NCI-H146 treated with DMSO at 0.1 percent for 48 hours (cell line): ENCODE measurements at regions not wholly inside any gene's neighbourhood (a gene's known extent, or its start where the extent isn't known, plus 50 kb on each side); places are given as distances from the start of the nearest gene placed in this dataset.
A peak's percentile ranks its signal among the peaks of the same experiment; 100 is the strongest.
"Not testable (repeated sequence)": the region's sequence is repeated elsewhere in the genome, so short reads cannot be mapped to it uniquely, and the experiment has no call there.

Experiments
- DNase-seq: peaks from one replicate; lab custom pipeline; 2025; ENCODE audit not compliant: unreplicated experiment; lab: John Stamatoyannopoulos, UW

GRCh38 chr2:131671841-131672470 lies 144.3 kb downstream of the CCDC74A start:
- DNase-seq: peak; percentile 8

DNA sequence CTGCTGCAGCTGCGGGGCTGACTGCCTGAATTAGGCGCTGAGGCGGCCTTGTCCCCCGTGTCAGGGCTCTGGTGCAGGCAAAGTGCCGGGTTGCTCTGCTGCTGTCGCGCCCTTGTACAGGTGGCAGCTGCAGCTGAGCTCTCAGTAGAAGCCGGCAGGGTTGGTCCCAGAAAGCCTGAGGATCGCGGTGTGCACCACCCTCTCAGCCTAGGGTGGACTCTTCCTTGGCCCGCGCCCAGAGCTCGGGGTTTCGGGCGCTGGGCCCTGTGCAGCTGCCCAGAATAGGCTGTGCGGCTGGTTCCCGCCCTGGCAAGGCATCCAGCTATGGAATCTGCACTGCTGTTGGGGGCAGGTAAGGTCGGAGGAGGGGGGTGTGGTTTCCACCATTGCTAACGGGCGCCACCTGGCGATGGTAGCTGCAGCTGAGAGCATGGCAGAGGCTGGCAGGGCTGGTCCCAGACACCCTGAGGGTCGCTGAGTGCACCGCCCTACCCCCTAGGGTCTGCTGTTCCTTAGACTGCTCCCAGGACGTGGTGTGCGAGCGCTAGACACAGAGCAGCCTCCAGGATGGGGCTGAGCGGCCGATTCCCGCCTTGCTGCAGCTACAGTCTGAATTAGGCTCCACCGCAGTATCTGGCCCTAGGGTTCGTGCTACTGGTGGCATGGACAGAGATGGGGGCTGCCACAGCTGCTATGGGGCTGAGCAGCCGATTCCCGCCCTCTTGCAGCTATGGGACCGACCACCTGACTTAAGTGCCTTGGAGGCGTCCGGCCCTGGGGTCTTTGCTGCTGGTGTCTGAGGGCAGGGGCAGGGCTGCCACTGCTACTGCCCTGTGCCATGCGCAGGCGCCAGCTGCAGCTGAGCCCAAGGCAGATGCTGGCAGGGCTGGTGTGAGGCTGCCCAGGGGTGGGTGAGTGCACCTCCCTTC lies 145.0 kb downstream of the CCDC74A start:
- peak; percentile 54 for DNase-seq

- DNase-seq: peak; percentile 33
Measured at GRCh38 chr2:131673400-131674173, 145.9 kb downstream of the CCDC74A start.

DNA sequence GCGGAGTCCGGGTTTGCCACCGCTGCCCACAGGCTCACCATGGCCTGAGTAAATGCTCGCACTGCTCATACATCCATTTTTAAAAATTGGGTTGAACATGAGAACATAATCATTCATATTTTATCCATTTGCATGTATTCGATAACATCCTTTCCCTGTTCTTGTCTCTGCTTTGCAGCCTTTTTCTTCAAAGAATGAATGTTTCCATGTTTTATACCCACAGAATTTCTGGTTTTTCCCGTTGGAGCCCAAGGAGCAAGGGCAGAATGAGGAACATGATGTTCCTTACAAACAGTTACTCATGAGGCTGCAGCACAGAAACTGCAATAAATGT lies 146.5 kb downstream of the CCDC74A start:
- no peak for DNase-seq

DNA sequence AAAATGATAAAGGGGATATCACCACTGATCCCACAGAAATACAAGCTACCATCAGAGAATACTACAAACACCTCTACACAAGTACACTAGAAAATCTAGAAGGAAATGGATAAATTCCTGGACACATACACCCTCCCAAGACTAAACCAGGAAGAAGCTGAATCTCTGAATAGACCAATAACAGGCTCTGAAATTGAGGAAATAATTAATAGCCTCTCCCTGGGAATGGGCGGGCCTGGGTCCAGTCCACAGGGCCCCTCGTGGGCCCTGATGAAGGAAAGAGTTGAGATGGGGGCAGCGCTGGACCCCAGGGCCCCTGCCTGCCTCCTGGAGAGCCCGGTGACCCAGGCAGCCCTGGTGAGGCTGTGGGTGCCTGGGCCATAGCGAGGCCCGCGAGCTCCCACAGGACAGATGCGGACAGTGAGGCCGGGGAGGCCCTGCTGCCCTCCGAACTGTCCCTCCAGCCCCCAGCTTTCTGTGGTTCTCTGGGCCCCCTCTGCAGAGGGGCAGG lies 154.0 kb downstream of the CCDC74A start:
- DNase-seq: not testable (repeated sequence)

GRCh38 chr2:131682122-131682944 lies 154.6 kb downstream of the CCDC74A start:
- peak; percentile 77 for DNase-seq

GRCh38 chr2:131682945-131683330 lies 155.2 kb downstream of the CCDC74A start:
- DNase-seq: not testable (repeated sequence)

DNA sequence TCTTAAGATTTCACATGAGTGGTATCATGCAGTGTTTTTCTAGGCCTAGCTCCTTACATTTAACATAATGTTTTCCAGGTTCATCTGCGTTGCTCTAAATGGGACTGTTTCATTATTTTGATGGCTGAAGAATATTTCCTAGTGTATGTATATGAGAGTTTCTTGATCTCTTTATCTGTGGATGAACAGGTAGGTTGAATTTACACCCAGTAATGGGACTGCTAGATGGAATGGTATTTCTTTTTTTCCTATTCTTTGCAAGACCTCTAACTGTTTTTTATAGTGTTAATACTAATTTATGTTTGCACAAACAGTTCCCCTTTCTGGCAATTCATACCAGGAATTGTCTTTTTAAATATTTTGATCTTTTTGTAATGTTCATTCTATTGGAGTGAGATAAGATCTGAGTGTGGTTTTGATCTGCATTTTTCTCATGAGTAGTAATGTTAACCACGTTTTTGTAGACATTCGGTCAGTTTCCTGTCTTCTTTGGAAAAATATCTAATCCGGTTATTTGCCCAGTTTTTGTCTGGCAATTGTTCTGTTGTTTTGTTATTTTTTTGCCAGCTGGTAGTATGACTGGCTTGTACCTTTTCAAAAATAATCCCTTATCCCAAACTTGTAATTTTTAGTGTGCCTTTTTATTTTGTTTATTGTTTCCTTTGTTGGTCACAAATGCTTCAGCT lies 157.1 kb downstream of the CCDC74A start:
- DNase-seq: not testable (repeated sequence)

GRCh38 chr2:131686164-131686893 lies 158.6 kb downstream of the CCDC74A start:
- DNase-seq: not testable (repeated sequence)

DNA sequence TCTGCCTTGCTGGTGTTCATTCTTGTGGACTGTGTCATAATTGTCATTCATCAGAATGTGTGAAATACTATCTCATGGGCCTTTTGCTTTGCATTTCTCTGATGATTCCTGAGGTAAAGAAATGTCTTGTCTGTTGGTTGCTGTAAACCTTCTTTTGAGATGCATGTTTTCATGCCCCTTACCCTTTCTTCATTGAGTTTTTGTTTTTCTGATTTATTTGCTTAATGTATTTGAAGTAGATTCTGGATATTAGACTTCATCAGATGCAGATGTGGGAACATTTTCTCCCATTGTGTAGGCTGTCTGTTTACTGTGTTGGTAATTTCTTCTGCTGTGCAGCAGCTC lies 159.2 kb downstream of the CCDC74A start:
- not testable (repeated sequence) for DNase-seq

DNA sequence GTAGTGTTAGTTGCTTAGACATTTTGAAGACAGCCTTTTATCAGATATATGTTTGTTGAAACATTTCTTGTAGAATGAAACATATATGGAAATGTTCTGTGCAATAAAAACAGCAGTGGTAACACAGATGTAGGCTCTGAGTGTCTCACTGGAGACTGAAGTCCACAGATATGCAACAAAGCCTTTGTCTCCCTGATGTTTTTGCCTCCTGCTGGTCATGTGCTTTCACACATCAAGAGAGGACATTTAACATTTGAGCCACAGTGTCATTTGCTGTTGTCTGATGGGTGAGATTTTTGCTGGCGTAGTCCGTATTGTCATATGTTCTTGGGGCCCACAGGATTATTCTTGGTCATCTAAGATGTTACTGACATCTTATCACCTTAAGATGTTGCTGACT lies 161.4 kb downstream of the CCDC74A start:
- not testable (repeated sequence) for DNase-seq

- DNase-seq: not testable (repeated sequence)
Measured at GRCh38 chr2:131711268-131711667, 183.6 kb downstream of the CCDC74A start.

DNA sequence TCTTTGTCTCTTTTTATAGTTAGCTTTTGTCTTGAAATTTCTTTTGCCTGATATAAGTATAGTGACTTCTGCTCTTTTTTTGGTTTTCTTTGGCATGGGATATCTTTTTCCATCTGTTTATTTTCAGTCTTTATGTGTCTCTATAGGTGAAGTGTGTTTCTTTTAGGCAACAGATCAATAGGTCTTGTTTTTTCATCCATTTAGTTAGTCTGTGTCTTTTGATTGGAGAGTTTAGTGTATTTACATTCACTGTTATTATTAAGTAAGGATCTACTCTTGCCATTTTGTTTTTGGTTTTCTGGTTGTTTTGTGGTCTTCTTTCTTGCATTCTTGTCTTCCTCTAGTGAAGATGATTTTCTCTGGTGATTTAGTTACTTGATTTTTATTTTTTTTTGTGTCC lies 190.2 kb downstream of the CCDC74A start:
- not testable (repeated sequence) for DNase-seq

- not testable (repeated sequence) for DNase-seq
Measured at GRCh38 chr2:131721163-131721562, 193.5 kb downstream of the CCDC74A start.

- not testable (repeated sequence) for DNase-seq
Measured at GRCh38 chr2:131722256-131722655, 194.6 kb downstream of the CCDC74A start.

DNA sequence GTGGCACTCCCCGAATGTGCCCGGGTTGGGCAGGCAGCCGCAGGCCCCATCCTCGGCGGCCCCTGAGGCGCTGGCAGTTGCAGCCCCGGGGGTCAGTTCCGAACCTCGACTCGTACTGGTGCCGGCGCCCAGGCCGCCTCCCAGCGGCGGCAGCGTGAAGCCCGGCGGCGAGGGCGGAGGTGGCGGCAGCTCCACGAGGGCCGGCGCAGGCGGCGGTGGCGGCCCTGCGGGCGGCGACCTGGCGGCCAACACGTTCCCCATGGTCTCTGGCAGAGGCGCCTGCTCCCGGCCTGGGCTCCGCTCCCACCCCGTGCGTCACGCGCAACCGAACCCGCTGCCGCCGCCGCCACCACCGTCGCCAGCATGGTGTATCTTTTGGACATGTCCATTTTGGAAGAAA lies 196.3 kb downstream of the CCDC74A start:
- DNase-seq: no peak

GRCh38 chr2:131728451-131728850 lies 200.8 kb downstream of the CCDC74A start:
- not testable (repeated sequence) for DNase-seq

DNA sequence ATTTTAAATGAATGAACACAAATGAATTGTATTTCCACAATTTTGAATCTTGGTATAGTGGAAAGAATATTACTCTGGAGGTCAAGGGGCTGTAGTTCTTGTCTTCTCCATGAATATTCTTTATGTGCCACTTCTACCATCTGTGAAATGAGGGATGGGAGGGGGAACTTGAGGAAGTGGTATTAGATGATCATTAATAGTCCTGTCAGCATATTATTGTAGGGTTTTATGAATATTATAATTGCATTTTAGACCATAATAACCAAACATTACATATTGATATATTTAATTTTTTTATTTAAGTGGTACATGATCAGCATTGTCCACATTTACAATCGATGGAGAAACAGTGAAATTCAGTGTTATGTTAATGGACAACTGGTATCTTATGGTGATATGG lies 205.8 kb downstream of the CCDC74A start:
- not testable (repeated sequence) for DNase-seq

DNA sequence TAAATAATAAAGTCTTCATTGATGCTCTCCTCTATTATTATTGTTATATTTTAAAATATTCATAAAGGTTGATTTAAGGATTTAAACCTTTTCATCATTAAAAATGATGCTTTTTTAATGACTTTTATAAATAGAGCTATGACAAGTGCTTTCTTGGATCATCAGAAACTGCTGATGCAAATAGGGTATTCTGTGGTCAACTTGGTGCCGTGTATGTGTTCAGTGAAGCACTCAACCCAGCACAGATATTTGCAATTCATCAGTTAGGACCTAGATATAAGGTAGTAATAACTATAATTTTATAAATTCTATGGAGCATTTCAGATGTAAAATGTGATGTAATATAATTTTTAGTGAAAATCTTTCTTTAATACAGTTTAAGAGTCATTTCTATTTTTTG lies 208.7 kb downstream of the CCDC74A start:
- not testable (repeated sequence) for DNase-seq
